ENCODE measurements at regions not wholly inside any gene's neighbourhood (a gene's known extent, or its start where the extent isn't known, plus 50 kb on each side); places are given as distances from the start of the nearest gene placed in this dataset.
"Not testable (repeated sequence)": the region's sequence is repeated elsewhere in the genome, so short reads cannot be mapped to it uniquely, and the experiment has no call there.

DNA sequence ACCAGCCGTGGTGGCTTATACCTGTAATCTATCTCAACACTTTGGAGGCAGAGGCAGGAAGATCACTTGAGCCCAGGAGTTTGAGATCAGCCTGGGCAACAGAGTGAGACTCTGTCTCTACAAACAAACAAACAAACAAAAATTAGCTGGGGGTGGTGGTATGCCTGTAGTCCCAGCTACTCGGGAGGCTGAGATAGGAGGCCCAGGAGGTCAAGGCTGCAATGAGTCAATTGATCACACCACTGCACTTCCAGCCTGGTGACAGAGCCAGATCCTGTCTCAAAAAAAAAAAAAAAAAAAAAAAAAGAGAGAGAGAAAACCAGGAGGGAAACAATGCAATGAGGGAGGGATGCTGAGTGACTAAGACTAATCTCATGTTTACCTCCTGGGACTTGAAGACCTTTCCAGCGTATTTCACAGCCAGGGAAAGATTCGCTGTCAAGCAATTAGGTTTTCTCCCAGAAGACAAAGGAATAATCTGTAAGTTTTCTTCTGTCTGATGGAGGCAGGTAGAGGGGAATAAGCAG lies 51.1 kb upstream of the MIER3 start:
- DNase-seq (ENCODE audit: extremely low read depth in 1 of 2, low read depth in 1 of 2) = no peak

DNA sequence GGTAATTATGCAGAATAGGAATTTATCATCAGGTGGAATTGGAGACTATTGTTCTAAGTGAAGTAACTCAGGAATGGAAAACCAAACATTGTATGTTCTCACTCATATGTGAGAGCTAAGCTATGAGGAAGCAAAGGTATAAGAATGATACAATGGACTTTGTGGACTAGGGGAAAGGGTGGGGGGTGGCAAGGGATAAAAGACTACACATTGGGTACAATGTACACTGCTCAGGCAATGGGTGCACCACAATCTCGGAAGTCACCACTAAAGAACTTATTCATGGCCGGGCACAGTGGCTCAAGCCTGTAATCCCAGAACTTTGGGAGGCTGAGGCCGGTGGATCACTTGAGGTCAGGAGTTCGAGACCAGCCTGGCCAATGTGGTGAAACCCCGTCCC lies 51.6 kb upstream of the MIER3 start:
- not testable (repeated sequence) for DNase-seq (ENCODE audit: extremely low read depth in 1 of 2, low read depth in 1 of 2)

DNA sequence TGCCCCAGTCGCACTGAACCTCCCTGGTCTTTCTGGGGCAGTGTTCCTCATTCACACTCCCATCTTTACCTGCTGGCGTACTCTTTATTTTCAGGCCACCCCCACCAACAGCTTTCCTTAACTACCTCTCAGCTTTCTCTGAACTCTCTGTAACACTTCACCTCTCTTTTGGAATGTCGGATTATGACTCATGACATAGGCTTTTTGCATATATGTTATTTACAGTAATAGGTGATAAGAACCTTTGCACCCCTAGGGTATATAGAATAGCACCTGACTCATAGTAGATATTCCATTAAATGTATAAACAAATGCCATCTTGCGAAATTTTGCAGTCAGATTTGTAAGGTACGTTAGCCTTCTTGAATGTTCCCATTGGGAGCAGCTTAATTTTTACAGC lies 52.9 kb upstream of the MIER3 start:
- DNase-seq (ENCODE audit: extremely low read depth in 1 of 2, low read depth in 1 of 2) = no peak

DNA sequence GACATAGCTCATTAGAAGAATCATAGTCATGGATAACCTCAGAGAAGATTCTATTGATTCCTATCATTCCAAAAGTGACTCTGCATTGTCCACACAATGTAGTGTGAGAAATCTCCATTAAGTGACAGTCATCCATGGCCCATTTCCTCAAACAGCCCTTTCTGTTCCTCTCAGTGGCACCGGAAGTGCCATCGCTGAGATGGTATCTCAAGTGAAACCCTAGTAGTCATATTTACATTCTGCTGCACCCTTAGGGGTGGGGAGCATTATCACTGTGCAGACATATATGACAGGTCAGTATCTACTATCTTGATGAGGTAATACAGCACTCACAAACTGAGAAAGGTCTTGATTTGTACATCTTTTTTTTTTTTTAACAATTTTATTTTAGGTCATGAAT lies 55.4 kb upstream of the MIER3 start:
- no peak for DNase-seq (ENCODE audit: extremely low read depth in 1 of 2, low read depth in 1 of 2)

DNA sequence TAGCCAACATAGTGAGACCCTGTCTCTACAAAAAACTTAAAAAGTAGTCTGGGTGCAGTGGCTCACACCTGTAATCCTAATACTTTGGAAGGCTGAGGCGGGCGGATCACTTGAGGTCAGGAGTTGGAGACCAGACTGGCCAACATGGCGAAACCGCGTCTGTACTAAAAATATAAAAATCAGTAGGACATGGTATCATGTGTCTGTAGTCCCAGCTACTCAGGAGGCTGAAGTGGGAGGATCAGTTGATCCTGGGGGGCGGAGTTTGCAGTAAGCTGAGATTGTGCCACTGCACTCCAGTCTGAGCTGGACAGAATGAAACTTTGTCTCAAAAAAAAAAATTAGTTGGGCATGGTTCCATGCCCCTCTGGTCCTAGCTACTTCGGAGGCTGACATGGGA lies 57.9 kb upstream of the MIER3 start:
- DNase-seq (ENCODE audit: extremely low read depth in 1 of 2, low read depth in 1 of 2) = no peak

DNA sequence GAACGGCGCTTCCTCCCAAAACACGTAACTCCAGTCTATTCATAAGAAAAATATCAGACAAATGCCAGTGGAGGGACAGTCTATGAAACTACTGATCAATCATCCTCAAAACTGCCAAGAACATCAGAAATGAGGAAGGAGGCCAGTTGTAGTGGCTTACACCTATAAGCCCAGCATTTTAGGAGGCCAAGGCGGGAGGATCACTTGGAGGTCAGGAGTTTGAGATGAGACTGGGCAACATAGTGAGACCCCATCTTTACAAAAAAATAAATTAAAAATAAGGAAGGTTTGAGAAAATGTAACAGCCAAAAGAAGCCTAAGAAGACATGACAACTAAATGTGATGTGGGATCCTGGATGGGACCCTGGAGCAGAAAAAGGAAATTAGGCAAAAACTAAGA lies 58.9 kb upstream of the MIER3 start:
- DNase-seq (ENCODE audit: extremely low read depth in 1 of 2, low read depth in 1 of 2) = no peak

DNA sequence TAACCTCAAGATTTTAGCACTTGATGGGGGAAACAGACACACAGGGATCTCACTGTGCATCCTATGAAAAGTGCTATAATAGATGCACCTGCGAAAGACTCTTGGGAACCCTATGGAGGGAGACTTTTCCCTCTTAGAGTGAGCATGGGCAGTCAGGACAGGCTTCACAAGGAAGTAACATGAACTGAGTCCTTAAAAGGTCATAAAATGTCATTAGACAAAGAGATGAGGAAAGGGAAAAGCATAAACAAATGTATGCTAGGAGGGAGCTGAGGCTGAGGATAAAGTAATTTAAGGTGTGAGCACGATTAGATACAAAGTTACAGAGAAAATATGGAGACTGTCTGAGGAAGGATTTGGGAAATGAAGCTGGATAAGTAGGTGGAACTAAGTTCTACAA lies 60.6 kb upstream of the MIER3 start:
- no peak for DNase-seq (ENCODE audit: extremely low read depth in 1 of 2, low read depth in 1 of 2)

DNA sequence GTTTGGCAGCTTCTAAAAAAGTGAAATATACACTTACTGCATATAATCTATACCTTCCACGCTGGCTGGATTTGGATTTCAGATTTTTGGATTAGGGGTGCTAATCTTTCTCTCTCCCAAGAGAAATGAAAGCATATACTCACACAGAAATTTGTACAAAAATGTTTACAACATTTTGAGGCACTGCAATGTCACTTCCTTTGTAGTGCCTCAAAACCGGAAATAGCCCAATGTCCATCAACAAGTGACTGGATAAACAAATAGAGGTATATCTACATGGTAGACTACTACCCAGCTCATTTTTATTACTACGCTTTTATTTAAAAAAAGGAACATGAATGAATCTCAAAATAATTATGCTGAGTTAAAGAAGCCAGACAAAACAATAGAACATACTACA lies 74.0 kb upstream of the MIER3 start:
- no peak for DNase-seq (ENCODE audit: extremely low read depth in 1 of 2, low read depth in 1 of 2)

DNA sequence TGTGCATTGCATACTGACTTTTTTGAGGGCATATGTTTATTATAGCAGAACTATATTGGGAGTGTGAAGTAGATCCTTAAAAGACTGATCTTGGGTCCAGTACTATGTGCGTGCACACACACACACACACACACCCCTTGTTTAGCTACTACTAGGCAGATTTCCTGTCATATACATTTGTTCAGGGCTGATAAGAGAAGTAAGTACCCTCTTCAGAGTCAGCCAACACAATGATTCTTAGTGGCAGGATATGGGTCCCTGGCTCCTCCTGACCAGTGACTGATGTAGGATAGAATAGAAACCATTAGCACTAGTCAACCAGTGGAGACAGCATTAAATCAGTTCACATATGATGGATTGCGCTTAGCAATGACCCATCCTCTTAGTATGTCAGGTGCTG lies 76.2 kb upstream of the MIER3 start:
- DNase-seq (ENCODE audit: extremely low read depth in 1 of 2, low read depth in 1 of 2) = no peak

DNA sequence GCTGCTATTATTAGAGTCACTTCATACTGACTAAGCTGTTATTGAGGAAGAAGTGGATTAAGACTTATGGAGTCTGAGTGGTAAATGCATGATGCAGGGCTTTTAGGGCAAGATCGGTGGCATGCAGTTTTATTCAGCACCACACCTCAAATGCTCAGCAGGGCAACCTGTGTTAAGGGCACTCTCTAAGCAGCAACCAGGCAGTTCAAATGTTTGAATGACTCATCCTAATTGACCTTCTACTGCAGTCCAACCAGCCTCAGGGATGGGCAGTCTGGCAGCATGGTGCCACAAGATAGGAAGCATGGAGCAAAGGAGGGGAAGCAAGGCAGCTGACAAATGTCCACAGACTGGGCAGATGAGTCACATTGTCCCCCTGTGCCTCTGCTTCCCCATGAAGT lies 80.2 kb upstream of the MIER3 start:
- DNase-seq (ENCODE audit: extremely low read depth in 1 of 2, low read depth in 1 of 2) = no peak

DNA sequence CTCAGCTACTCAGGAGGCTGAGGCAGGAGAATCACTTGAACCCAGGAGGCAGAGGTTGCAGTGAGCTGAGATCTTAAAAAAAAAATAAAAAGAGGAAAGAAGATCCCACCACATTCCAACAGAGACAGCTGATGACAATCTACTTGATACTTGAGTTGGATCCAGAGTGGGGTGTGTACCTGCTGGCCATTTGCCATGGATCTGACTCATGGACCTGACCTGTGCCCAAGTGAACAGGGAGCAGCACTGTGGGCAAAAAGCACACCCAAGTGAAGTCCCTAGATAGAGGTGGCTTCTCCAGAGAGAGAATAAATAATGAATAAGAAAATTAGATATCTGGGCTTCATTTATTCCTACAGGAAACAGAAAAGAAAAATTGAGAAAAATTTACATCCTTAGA lies 81.2 kb upstream of the MIER3 start:
- DNase-seq (ENCODE audit: extremely low read depth in 1 of 2, low read depth in 1 of 2) = no peak

DNA sequence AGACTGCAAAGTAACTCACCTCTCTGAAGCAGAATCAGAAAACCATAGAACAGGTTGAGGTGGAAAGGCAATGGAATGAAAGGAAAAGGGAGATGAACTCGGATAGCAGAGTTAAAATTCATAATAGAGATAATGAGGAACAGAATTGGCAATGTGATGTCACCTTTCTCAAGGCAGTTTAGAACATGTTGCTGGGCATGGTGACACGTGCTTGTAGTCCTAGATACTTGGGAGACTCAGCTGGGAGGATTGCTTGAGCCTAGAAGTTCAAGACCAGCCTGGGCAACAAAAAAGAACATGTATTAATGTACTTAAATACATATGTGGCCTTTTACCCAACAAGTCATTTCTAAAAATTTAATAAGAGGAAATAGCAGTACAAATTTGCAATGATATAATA lies 81.6 kb upstream of the MIER3 start:
- DNase-seq (ENCODE audit: extremely low read depth in 1 of 2, low read depth in 1 of 2) = no peak

DNA sequence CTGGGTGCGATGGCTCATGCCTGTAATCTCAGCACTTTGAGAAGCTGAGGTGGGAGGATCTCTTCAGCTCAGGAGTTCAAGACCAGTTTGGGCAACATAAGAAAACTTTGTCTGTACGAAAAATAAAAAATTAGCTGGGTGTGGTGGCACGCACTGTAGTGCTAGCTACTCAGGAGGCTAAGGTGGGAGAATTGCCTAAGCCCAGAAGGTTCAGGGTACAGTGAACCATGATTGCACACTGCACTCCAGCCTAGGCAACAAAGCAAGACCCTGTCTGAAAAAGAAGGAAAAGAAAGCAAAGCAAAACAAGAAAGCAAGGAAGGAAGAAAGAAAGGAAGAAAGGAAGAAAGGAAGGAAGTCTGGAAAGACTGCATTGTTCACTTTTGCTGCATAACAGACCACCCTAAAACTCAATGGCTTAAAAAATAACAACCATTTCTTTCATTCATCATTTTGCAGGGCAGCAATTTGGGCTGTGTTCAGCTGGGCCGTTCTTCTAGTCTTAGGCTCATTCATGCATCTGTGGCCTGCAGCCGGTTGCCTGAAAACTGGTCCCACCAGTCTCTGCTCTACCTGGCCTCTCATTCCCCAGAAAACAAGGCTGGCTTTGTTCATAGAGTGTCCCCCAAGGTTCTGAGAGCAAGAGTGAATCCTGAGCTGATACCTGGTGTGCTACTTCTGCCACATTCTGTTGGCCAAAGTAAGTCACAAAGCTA lies 82.4 kb upstream of the MIER3 start:
- no peak for DNase-seq (ENCODE audit: extremely low read depth in 1 of 2, low read depth in 1 of 2)

DNA sequence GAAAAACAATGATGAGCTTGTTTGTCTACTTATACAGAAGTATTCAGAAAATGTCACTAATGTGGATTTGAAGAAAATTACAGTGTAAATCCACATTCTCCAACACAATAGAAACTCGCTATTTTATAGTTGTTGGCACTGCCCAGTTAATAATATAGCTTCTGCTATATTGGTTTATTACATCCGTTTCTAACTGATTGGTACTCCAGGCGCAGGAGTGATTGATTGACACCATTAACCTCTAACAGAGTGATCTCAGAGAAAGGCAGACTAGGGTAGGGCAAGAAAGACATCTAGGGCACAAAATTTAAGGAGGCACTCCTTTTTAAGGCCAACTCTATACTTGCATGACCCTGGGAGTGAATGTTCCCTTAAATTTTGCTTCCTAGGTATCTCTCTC lies 84.0 kb upstream of the MIER3 start:
- DNase-seq (ENCODE audit: extremely low read depth in 1 of 2, low read depth in 1 of 2) = no peak

DNA sequence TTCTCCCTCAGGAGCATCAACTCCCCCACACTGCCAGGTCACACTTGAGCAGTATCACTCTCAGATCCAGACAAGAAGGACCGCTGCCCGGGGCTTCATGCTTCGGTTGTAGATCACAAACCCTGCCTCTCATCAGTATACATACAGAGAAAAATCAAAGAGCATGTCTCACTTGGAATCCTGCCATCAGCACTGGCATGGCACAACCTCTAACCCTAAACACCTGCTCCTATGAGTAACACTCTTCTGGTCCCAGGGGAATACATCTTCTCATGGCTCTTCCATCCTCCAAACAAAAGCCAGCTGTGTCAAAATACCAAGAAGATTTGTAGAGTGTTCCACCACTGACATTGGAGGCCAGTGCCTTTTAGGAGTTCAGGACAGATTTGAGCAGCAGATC lies 84.8 kb upstream of the MIER3 start:
- DNase-seq (ENCODE audit: extremely low read depth in 1 of 2, low read depth in 1 of 2) = no peak

DNA sequence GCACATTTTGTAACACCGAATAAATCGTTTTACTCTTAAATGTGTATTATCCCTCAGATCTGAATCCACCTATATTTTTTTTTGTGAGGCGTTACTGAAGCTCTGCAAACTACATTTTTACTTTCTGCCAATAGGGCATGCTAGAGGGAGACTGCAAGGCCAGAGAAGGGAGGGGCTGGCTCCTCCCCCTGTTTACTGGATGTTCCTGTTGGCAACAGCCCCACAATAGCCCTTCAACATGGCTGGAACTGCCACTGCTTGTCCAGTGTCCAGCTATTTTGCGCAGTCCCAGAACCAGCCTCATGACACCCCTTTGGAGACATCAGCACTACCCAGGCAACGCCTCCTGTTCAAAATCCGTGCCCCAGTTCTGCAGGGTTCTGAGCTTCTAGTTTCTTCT lies 85.4 kb upstream of the MIER3 start:
- no peak for DNase-seq (ENCODE audit: extremely low read depth in 1 of 2, low read depth in 1 of 2)

DNA sequence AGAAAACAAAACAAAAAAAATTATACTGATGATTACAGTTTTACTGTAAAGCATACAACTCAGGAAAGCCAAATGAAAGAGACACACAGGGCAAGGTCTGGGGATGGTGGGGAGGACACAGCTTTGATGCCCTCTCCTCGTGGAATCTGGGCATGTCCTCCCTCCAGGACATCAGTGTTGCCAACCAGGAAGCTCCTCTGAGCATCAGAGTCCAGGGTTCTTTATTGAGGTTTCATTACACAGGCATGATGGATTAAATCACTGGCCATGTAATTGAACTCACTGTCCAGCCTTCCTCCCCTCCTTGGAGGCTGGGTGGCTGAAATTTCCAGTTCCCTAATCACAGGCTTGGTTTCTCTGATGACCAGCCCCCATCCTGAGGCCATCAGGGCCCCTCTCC lies 89.6 kb upstream of the MIER3 start:
- DNase-seq (ENCODE audit: extremely low read depth in 1 of 2, low read depth in 1 of 2) = no peak

DNA sequence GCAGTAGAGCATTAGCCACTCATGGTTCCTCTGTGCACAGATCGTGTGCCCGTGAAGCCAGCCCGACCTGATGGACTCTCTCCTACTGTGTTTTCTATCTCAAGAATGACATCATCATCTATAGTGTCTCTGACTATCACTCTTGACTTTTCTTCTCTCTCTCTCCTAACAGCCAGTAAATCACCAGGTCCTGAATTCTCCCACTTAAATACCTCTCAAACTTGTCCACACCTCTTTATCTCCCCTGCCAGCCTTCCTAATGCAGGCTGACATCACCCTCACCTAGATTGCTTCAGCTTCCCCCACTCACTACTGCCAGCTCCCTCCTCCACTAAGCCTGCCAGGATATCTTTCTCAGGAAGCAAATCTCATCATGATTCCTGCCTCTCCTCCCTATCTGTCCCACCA lies 90.6 kb upstream of the MIER3 start:
- no peak for DNase-seq (ENCODE audit: extremely low read depth in 1 of 2, low read depth in 1 of 2)

DNA sequence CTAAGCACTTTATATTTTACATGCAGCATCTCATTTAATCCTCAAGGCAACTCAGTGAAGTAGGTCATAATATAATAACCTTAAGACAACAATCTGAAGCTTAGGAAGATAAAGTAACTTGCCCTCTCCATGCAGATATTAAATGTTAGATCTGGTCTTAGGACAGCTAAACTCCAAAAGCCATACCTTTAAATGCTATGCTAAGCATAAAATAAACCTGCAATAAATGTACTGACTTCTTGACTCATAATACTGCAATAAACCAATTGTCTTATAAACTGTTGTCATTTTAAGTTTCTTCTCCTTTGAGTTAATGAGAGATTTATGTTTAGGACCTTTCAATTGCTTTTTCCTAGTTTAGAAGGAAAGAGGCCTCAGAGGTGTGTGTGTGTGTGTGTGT lies 102.2 kb upstream of the MIER3 start:
- DNase-seq (ENCODE audit: extremely low read depth in 1 of 2, low read depth in 1 of 2) = no peak

DNA sequence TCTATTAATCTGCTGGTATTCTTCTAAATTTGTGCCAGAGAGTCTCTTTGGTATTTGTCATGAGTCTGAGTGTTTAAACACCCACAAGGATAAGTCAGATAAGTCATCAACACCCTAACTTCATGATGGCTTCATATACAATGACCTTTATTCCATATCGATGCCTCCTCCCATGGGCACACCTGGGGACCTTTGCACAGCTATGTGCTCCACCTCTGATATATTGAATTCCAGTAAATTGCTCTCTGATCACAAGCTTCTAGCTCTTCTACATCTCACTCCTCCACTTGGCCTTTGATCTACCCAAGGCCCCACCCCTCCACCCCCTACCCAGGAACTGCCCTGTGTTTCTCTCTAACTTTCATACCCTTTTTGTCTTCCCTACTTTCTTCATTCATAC lies 102.7 kb upstream of the MIER3 start:
- no peak for DNase-seq (ENCODE audit: extremely low read depth in 1 of 2, low read depth in 1 of 2)

DNA sequence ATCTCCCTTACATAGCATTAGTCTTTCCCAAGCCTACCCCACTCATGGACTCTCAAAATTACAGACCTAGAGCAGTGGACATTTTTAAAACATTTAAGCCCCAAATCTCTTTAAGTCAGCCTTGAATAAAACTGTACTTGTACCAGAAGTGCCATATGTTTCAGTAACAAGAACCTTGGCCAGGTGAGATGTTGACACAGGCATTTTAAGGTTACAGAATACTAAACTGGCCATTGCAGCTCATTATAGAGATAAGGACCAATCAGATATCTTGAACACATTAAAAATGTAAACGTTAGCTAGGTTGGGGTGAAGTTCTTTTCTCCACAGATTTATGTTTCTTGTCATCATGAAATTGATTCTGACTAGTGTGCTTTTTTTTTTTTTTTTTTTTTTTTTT lies 103.8 kb upstream of the MIER3 start:
- no peak for DNase-seq (ENCODE audit: extremely low read depth in 1 of 2, low read depth in 1 of 2)

DNA sequence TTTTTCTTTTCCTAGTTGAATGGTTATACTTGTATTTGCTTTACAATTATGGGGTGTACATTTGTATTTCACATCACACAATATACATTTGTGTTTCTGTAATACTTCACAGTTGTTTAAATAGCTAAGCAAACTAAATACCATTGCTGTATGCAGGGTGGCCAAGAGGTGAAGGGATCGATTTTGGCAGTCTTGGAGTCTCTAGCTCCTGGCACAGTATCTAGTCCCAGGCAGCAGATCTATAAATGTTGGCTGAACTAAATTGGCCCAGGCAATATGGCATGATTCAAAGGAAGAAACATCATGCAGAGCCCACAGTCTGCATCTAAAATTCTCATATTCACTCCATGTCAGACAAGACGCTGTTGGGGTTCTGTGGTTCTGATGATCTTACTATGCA lies 110.1 kb upstream of the GPBP1 start:
- no peak for DNase-seq (ENCODE audit: extremely low read depth in 1 of 2, low read depth in 1 of 2)

DNA sequence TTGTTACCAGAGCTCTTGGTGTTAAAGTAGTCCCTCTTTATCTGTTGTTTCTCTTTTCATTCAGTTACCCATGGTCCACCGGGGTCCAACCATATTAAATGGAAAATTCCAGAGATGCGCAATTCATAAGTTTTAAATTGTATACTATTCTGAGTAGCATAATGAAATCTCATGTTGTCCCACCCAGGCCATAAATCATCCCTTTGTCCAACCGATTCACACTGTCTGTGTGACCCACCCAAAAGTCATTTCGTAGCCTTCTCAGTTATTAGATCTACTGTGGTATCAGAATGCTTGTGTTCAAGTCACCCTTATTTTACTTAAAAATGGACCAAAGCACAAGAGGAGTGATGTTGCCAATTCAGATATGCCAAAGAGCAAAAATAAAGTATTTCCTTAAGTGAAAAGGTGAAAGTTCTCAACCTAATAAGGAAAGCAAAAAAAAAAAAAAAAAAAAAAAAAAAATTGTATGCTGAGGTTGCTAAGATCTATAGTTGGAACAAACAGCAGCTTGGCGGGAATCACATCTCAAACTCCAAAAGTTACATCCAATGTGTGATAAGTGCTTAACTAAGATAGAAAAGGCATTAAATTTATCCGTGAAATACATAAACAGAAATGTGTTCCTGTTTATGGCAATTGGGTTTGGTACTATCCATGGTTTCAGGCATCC lies 106.8 kb upstream of the GPBP1 start:
- no peak for DNase-seq (ENCODE audit: extremely low read depth in 1 of 2, low read depth in 1 of 2)
